Endothelial cell of umbilical vein (primary cell): ENCODE measurements at regions not wholly inside any gene's neighbourhood (a gene's known extent, or its start where the extent isn't known, plus 50 kb on each side); places are given as distances from the start of the nearest gene placed in this dataset.

Experiments
- CTCF ChIP-seq, 2 donors: IDR thresholded peaks; 1 replicate in 1 of 2; 2 replicates in 1 of 2; pipeline ENCODE4 v1.5.1; 2011; ENCODE audit warnings: low read length in 2 of 2, mild to moderate bottlenecking in 2 of 2, moderate library complexity in 2 of 2, control low read depth in 1 of 2, inconsistent platforms in 1 of 2, low read depth in 1 of 2; ENCODE audit not compliant: insufficient read depth in 1 of 2; ENCODE audit errors: extremely low read depth in 1 of 2
- EZH2 ChIP-seq: IDR thresholded peaks from 2 replicates; pipeline ENCODE4 v1.6.1; 2012; ENCODE audit warnings: borderline replicate concordance, low read depth, mild to moderate bottlenecking, moderate library complexity, low read length, inconsistent platforms; ENCODE audit not compliant: severe bottlenecking
- FOS ChIP-seq: IDR thresholded peaks from 2 replicates; pipeline ENCODE4 v1.6.1; 2011; ENCODE audit warnings: mild to moderate bottlenecking, low read length, moderate library complexity, borderline replicate concordance; ENCODE audit not compliant: insufficient read depth
- GATA2 ChIP-seq: IDR thresholded peaks from 2 replicates; pipeline ENCODE4 v1.7.0; 2011; ENCODE audit warnings: low read depth, mild to moderate bottlenecking, moderate library complexity, mixed read lengths, low read length; ENCODE audit not compliant: insufficient read length, insufficient read depth
- JUN ChIP-seq: IDR thresholded peaks from 2 replicates; pipeline ENCODE4 v1.6.1; 2011; ENCODE audit warnings: borderline replicate concordance, low read depth; ENCODE audit not compliant: insufficient read length, insufficient read depth
- MAX ChIP-seq: IDR thresholded peaks from 2 replicates; pipeline ENCODE4 v1.6.1; 2011; ENCODE audit not compliant: insufficient read depth, insufficient read length
- MYC ChIP-seq: IDR thresholded peaks from one replicate; pipeline ENCODE4 v1.6.1; 2011; ENCODE audit warnings: mild to moderate bottlenecking, low read depth, low read length
- POLR2A ChIP-seq: IDR thresholded peaks from 2 replicates; pipeline ENCODE4 v1.6.1; 2012; ENCODE audit warnings: low read depth, mild to moderate bottlenecking, control low read depth, low read length
- POLR2AphosphoS5 ChIP-seq: IDR thresholded peaks from 2 replicates; pipeline ENCODE4 v1.6.1; 2012; ENCODE audit warnings: low read depth, mild to moderate bottlenecking, control low read depth, low read length, moderate library complexity; ENCODE audit not compliant: insufficient read depth

DNA sequence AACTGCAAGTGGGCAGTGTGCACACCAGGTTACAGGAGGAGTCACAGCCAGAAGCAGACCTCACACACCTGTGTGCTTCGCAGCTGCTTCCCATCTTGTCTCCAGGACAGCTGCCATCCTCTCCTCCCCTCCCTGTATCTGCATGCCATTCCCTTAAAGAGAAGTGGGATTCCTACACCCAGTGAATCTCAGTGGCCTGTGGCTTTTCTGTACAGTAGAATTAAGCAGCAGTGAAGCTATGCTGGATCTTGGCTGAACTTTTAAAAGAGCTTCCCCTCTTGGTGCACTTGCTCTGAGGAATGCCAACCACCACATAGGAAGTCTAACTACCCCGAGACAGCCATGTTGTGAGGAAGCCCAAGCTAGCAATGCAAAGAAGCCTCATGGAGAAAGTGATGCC, 236.5 kb upstream of the ZMIZ1 start:
- TF ChIP-seq POLR2A (no peak), CTCF (IDR thresholded peaks at IDR 0.05; ENCODE audit: extremely low read depth in 1 of 2, insufficient read depth in 1 of 2, low read depth in 1 of 2, low read length in 2 of 2) (no peak), EZH2 (no peak), POLR2AphosphoS5 (no peak), GATA2 (no peak), JUN (no peak), MAX (no peak), FOS (no peak), MYC (no peak)
